ENCODE measurements at regions not wholly inside any gene's neighbourhood (a gene's known extent, or its start where the extent isn't known, plus 50 kb on each side); places are given as distances from the start of the nearest gene placed in this dataset. TPM values are rescaled to one million over a fixed set of nuclear protein-coding genes. Genes with fewer than 3 reads are reported as not detected.

- no peaks in the 10 kb centered on the region for H3K36me3 Mint-ChIP-seq (ENCODE audit: low read depth)
- H3K4me3 Mint-ChIP-seq: no peak overlapping the region
- DNase-seq (no peak), ATAC-seq (no peak)
- POLR2A ChIA-PET: no interaction called here
- CTCF ChIA-PET: interaction anchor here (0.6 kb wide), 2 partner anchors 326 to 517 kb away, joined by 3 read pairs; no protein-coding TSS in a partner anchor
- no peaks in the 10 kb centered on the region for H3K4me1 Mint-ChIP-seq
- intact Hi-C loops (cut with DNase I, micrococcal nuclease): no loop called here
- no peak overlapping the region for H3K27ac Mint-ChIP-seq
- H3K9me3 Mint-ChIP-seq (ENCODE audit: low read depth): no peaks in the 10 kb centered on the region
- H3K27me3 Mint-ChIP-seq: peaks cover 12% of the 10 kb centered on the region
Observed at GRCh38 chr13:44320611-44321010, 53.0 kb upstream of the SERP2 start.

DNA sequence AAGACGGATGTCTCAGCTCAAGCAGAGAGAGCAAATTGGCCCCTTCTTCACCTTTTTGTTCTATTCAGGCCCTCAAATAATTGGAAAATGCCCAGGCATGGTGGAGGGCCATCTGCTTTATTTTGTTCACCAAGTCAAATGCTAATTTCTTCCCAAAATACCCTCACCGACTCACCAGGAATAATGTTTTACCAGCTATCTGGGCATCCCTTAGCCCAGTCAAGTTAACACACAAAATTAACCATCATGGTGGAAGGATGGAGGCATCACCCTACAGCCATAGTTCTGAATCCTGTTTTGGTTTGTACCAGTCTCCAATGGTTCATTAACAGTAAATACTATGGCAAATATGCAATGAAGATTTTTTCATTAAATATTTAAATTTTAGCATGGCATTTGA, 51.7 kb upstream of the SERP2 start:
- intact Hi-C loops (cut with DNase I, micrococcal nuclease): no loop called here
- DNase-seq: no peak
- no peaks in the 10 kb centered on the region for H3K4me1 Mint-ChIP-seq
- H3K36me3 Mint-ChIP-seq (ENCODE audit: low read depth): no peaks in the 10 kb centered on the region
- CTCF ChIA-PET: no interaction called here
- POLR2A ChIA-PET: no interaction called here
- H3K27ac Mint-ChIP-seq: no peak overlapping the region
- peaks cover 5% of the 10 kb centered on the region for H3K27me3 Mint-ChIP-seq
- H3K9me3 Mint-ChIP-seq (ENCODE audit: low read depth): no peaks in the 10 kb centered on the region
- H3K4me3 Mint-ChIP-seq: no peak overlapping the region
- no peak for ATAC-seq

DNA sequence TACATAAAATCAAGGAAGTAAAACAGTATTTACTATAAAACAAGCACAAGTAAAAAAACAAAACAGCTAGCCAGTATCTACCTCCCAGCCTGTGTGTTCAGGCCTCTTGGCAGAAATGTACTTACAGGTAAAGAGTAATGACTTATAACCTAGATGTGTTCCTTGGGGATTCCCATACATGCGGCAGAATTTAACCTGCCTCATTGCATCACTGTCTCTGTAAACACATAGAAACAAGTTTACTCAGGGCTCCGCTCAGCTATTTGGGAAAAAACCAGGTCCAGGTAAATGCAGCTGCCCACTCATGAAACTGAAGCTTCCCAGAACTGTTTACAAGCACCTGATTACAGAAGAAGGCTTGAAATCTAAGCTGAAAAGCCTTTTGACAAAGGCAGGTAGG, 50.7 kb upstream of the SERP2 start:
- ChIA-PET POLR2A (no interaction called here), CTCF (interaction anchor here (1.4 kb wide), 1 partner anchor 16 kb away, joined by 4 read pairs; no protein-coding TSS in a partner anchor)
- ATAC-seq (no peak), DNase-seq (no peak)
- H3K9me3 Mint-ChIP-seq (ENCODE audit: low read depth): no peaks in the 10 kb centered on the region
- H3K4me3 Mint-ChIP-seq: no peak overlapping the region
- intact Hi-C loops (cut with DNase I, micrococcal nuclease): no loop called here
- H3K27me3 Mint-ChIP-seq: peaks cover 2% of the 10 kb centered on the region
- no peak overlapping the region for H3K27ac Mint-ChIP-seq
- H3K36me3 Mint-ChIP-seq (ENCODE audit: low read depth): no peaks in the 10 kb centered on the region
- H3K4me1 Mint-ChIP-seq: no peaks in the 10 kb centered on the region

DNA sequence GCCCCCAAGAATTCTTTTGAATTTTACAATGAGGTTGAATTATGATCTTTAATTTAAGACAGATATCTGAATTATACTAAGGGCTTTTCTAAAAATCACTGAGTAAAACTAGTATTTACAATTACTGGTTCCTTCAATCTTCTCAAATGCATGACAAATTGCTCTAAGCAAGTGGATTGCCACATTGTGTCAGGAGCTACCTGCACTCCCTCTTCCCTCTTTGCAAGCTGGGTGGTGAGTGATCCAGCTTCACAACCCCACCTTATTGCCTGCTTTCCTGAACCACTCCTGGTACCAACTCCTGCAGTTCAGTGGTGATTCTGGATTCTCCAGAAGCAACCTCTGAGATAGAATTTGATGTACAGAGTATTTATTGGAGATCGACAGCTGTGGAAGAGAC, 49.9 kb upstream of the SERP2 start:
- H3K27me3 Mint-ChIP-seq: peaks cover 4% of the 10 kb centered on the region
- H3K4me1 Mint-ChIP-seq: no peaks in the 10 kb centered on the region
- DNase-seq (no peak), ATAC-seq (no peak)
- H3K36me3 Mint-ChIP-seq (ENCODE audit: low read depth): no peaks in the 10 kb centered on the region
- ChIA-PET POLR2A (no interaction called here), CTCF (interaction anchor here (1.4 kb wide), 1 partner anchor 17 kb away, joined by 4 read pairs; no protein-coding TSS in a partner anchor)
- intact Hi-C loops (cut with DNase I, micrococcal nuclease): no loop called here
- no peak overlapping the region for H3K4me3 Mint-ChIP-seq
- no peak overlapping the region for H3K27ac Mint-ChIP-seq
- H3K9me3 Mint-ChIP-seq (ENCODE audit: low read depth): no peaks in the 10 kb centered on the region

Small RNA genes lying in the stretch of these regions (microRNA-seq; reads per million reads assigned to microRNA genes)
- not detected for gene MIR8079 (ENCODE audit: borderline replicate concordance)

All from activated CD4-positive, alpha-beta T cell treated with anti-CD3 and anti-CD28 coated beads for 36 hours (primary cell).